ENCODE measurements at regions not wholly inside any gene's neighbourhood (a gene's known extent, or its start where the extent isn't known, plus 50 kb on each side); places are given as distances from the start of the nearest gene placed in this dataset.

DNA sequence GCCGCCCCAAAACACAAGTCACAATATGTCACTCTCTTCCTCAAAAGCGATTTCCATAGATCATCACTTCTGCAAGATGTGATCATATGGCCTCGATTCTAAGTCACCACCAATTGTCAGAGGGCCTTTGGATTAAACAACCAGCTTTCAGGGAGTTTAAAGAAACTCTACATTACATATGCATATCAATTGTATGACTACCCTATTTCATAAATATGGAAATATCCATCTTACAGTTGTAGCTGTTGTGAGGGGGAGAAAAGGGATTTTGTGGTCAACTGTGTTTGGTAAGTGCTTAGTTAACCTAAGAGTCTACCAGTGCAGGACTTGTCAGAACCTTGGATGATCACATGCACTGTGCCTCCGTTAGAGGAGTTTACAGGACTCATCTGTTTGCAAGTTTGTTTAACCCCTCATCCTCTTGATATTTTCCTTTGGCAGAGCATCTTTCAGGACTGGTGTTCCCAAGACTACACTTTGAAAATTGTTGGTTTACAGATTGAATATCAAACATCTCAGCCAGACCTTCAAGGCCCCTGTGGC lies 99.9 kb downstream of the CHST1 start:
- H3K79me2 ChIP-seq (ENCODE audit: insufficient read depth) = no peaks in the 10 kb centered on the region
- no peak overlapping the region for H3K27ac ChIP-seq (ENCODE audit: low read depth in 2 of 2, low read length in 1 of 2)
- no peak overlapping the region for H2AFZ ChIP-seq (ENCODE audit: low read depth)
- no peak overlapping the region for H3K4me2 ChIP-seq
- CTCF ChIA-PET = interaction anchor here (0.6 kb wide), 1 partner anchor 101 kb away, joined by 3 read pairs; no protein-coding TSS in a partner anchor
- 37% methylated on average over 4 of the region's 4 CpGs for WGBS (ENCODE audit: low lambda C conversion rate)
- POLR2A ChIA-PET = no interaction called here
- H4K20me1 ChIP-seq (ENCODE audit: insufficient read depth) = no peaks in the 10 kb centered on the region
- H3F3A ChIP-seq (replicated peaks; ENCODE audit: insufficient read depth) = no peaks in the 10 kb centered on the region
- TF ChIP-seq NRF1 (IDR thresholded peaks at IDR 0.05; ENCODE audit: low read depth, low read length) (no peak), RFX5 (IDR thresholded peaks at IDR 0.05; ENCODE audit: low read length) (no peak), TEAD4 (IDR thresholded peaks at IDR 0.05; ENCODE audit: borderline replicate concordance, insufficient read depth) (no peak), YY1 (IDR thresholded peaks at IDR 0.05; ENCODE audit: low read depth) (no peak), POLR2AphosphoS5 (IDR thresholded peaks at IDR 0.05; ENCODE audit: low read depth, low read length) (no peak), GABPA (IDR thresholded peaks at IDR 0.05; ENCODE audit: low read depth) (no peak), JUND (IDR thresholded peaks at IDR 0.05) (no peak), TCF12 (IDR thresholded peaks at IDR 0.05) (no peak), FOXM1 (IDR thresholded peaks at IDR 0.05; ENCODE audit: low read depth) (no peak), CHD2 (IDR thresholded peaks at IDR 0.05; ENCODE audit: low read length, partially characterized antibody) (no peak), RXRA (IDR thresholded peaks at IDR 0.05; ENCODE audit: borderline replicate concordance, low read depth) (no peak), MEF2A (IDR thresholded peaks at IDR 0.05; ENCODE audit: borderline replicate concordance, low read depth) (no peak), RAD21 (IDR thresholded peaks at IDR 0.05; ENCODE audit: low read length) (no peak), SIN3A (IDR thresholded peaks at IDR 0.05; ENCODE audit: borderline replicate concordance, low read depth, low read length) (no peak), TAF1 (IDR thresholded peaks at IDR 0.05; ENCODE audit: borderline replicate concordance, low read depth, low read length) (no peak)
- TF ChIP-seq, protein P1, sequence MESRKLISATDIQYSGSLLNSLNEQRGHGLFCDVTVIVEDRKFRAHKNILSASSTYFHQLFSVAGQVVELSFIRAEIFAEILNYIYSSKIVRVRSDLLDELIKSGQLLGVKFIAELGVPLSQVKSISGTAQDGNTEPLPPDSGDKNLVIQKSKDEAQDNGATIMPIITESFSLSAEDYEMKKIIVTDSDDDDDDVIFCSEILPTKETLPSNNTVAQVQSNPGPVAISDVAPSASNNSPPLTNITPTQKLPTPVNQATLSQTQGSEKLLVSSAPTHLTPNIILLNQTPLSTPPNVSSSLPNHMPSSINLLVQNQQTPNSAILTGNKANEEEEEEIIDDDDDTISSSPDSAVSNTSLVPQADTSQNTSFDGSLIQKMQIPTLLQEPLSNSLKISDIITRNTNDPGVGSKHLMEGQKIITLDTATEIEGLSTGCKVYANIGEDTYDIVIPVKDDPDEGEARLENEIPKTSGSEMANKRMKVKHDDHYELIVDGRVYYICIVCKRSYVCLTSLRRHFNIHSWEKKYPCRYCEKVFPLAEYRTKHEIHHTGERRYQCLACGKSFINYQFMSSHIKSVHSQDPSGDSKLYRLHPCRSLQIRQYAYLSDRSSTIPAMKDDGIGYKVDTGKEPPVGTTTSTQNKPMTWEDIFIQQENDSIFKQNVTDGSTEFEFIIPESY (IDR thresholded peaks at IDR 0.05; ENCODE audit: borderline replicate concordance, low read depth) = no peak
- TF ChIP-seq, protein P2, sequence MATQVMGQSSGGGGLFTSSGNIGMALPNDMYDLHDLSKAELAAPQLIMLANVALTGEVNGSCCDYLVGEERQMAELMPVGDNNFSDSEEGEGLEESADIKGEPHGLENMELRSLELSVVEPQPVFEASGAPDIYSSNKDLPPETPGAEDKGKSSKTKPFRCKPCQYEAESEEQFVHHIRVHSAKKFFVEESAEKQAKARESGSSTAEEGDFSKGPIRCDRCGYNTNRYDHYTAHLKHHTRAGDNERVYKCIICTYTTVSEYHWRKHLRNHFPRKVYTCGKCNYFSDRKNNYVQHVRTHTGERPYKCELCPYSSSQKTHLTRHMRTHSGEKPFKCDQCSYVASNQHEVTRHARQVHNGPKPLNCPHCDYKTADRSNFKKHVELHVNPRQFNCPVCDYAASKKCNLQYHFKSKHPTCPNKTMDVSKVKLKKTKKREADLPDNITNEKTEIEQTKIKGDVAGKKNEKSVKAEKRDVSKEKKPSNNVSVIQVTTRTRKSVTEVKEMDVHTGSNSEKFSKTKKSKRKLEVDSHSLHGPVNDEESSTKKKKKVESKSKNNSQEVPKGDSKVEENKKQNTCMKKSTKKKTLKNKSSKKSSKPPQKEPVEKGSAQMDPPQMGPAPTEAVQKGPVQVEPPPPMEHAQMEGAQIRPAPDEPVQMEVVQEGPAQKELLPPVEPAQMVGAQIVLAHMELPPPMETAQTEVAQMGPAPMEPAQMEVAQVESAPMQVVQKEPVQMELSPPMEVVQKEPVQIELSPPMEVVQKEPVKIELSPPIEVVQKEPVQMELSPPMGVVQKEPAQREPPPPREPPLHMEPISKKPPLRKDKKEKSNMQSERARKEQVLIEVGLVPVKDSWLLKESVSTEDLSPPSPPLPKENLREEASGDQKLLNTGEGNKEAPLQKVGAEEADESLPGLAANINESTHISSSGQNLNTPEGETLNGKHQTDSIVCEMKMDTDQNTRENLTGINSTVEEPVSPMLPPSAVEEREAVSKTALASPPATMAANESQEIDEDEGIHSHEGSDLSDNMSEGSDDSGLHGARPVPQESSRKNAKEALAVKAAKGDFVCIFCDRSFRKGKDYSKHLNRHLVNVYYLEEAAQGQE (IDR thresholded peaks at IDR 0.05; ENCODE audit: low read depth, low read length) = no peak
- TF ChIP-seq, protein P3, sequence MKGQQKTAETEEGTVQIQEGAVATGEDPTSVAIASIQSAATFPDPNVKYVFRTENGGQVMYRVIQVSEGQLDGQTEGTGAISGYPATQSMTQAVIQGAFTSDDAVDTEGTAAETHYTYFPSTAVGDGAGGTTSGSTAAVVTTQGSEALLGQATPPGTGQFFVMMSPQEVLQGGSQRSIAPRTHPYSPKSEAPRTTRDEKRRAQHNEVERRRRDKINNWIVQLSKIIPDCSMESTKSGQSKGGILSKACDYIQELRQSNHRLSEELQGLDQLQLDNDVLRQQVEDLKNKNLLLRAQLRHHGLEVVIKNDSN (IDR thresholded peaks at IDR 0.05; ENCODE audit: borderline replicate concordance, low read depth) = no peak
- TF ChIP-seq, protein P4, sequence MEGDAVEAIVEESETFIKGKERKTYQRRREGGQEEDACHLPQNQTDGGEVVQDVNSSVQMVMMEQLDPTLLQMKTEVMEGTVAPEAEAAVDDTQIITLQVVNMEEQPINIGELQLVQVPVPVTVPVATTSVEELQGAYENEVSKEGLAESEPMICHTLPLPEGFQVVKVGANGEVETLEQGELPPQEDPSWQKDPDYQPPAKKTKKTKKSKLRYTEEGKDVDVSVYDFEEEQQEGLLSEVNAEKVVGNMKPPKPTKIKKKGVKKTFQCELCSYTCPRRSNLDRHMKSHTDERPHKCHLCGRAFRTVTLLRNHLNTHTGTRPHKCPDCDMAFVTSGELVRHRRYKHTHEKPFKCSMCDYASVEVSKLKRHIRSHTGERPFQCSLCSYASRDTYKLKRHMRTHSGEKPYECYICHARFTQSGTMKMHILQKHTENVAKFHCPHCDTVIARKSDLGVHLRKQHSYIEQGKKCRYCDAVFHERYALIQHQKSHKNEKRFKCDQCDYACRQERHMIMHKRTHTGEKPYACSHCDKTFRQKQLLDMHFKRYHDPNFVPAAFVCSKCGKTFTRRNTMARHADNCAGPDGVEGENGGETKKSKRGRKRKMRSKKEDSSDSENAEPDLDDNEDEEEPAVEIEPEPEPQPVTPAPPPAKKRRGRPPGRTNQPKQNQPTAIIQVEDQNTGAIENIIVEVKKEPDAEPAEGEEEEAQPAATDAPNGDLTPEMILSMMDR (IDR thresholded peaks at IDR 0.05) = no peak
- DNase-seq = no peak
- no peak overlapping the region for H3K4me3 ChIP-seq (ENCODE audit: low read depth in 2 of 2, low read length in 1 of 2)
- no peaks in the 10 kb centered on the region; the same call in 1 of the 2 replicates for H3K27me3 ChIP-seq (ENCODE audit: insufficient read depth)
- H3K4me1 ChIP-seq (ENCODE audit: control insufficient read depth in 1 of 2, insufficient read depth in 2 of 2, low read depth in 1 of 2, low read length in 1 of 2) = peaks cover 0 to 6% of the 10 kb centered on the region in 2 experiments; a peak in 1 of 4 replicates
- H3K9me2 ChIP-seq = no peaks in the 10 kb centered on the region
- H3K9ac ChIP-seq = no peak overlapping the region
- no peaks in the 10 kb centered on the region for H3K9me3 ChIP-seq
- H3K36me3 ChIP-seq (replicated peaks in 1 of 2; ENCODE audit: control insufficient read depth in 1 of 2, insufficient read depth in 2 of 2, low read length in 1 of 2) = no peaks in the 10 kb centered on the region
